NCI-H2196 treated with DMSO at 0.1 percent for 48 hours (cell line): ENCODE measurements at regions not wholly inside any gene's neighbourhood (a gene's known extent, or its start where the extent isn't known, plus 50 kb on each side); places are given as distances from the start of the nearest gene placed in this dataset.

Experiments
- DNase-seq: peaks from one replicate; lab custom pipeline; 2025; ENCODE audit not compliant: unreplicated experiment; lab: John Stamatoyannopoulos, UW

DNA sequence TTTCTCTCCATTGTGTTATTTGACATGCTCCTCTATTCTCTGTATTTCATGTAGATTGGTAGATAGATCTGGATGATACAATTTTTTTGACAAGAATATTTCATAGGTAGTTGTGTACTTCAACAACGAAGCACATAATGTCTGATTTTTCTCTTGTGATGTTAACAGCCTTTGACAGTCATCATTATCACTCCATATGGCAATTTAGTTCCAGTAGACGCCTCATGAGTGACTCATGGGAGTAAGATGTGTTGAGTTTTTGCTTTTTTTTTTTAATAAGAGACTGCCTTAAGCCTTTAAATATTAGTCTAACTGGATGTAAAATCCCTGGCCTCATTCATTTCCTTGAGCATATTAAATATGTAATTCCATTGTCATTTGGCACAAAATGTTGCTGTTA lies 123.5 kb upstream of the ZNF32 start:
- no peak for DNase-seq

DNA sequence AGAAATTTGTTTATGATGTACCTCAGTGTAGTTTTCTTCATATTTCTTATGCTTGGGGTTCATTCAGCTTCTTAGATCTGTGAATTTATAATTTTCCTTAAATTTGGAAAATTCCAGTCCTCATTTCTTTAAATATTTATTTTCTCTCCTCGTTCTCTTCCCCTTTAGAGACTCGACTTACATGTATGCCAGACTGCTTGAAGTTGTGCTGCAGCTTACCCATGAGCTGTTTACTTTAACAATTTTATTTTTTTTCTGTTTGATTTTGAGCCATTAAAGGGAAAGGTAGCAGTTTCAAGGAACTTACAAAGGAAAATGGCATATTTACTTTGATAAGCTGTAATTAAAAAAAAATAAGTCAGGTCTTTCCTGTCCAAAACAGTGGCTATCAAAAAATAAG lies 123.0 kb upstream of the ZNF32 start:
- DNase-seq = no peak

DNA sequence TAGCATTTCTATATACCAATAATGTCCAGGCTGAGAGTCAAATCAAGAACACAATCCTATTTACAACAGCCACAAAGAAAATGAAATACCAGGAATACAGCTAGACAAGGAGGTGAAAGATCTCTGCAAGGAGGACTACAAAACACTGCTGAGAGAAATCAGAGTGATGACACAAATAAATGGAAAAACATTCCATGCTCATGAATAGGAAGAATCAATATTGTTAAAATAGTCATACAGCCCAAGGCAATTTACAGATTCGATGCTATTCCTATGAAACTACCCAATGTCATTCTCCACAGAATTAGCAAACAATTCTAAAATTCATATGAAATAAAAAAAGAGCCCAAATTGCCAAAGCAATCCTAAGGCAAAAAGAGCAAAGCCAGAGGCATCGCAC lies 116.8 kb upstream of the ZNF32 start:
- DNase-seq = no peak

GRCh38 chr10:43763846-43764245 lies 115.2 kb upstream of the ZNF32 start:
- no peak for DNase-seq

- no peak for DNase-seq
Measured at GRCh38 chr10:43760514-43760913, 111.8 kb upstream of the ZNF32 start.

DNA sequence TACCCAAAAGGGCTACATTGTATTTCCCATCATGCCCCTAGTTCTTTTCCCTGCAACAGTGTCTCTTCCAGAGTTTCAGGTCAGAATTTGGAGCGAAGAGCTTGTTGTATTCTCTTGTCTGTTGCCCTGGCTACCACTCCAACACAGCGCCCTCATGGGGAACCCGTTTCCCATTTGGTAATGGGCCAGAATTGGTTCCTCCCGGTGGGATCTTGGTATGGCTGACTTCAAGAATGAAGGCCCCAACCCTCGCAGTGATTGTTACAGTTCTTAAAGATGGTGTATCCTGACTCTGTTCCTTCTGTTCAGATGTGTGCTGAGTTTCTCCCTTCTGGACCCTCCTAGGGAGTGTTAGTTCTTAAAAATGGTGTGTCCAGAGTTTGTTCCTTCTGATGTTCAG lies 110.5 kb upstream of the ZNF32 start:
- no peak for DNase-seq

DNA sequence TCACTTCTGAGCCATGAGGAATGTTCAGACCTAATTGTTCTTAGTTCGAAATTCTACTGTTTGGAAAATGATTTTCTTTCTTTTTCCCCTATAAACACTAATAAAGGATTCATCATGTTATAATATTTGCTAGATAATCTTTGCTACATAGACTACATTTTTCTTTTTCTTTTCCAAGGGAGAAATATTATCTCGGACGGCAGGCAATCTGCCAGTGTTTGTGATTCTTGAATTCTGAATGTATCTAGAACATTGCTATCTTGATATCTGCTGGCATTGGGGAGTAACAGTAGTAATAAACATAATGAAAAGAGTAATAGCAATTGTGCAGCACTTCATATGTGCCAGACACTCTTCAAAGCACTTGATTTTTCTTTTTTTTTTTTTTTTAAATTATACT lies 107.7 kb upstream of the ZNF32 start:
- no peak for DNase-seq

GRCh38 chr10:43754569-43755260 lies 106.0 kb upstream of the ZNF32 start:
- DNase-seq = no peak

GRCh38 chr10:43753397-43754061 lies 104.8 kb upstream of the ZNF32 start:
- no peak for DNase-seq

DNA sequence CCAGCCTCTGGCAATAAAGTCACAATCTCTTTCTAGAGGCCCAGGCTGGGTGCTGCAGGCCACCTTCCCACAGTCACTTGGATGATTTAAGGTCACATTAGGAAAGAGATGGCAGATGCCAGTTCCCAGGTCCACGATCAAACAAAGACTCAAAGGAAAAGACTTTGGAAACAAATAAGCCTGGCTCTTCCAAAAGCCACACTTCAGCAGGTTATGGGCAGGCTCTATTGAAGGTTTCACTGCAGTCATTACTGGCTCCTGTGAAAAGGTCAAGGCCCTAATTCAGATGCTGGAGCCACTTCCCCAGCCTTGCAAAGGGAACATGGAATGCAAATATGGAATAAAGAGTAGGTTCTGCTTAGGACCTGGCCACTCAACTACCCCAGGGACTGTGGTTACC lies 104.0 kb upstream of the ZNF32 start:
- DNase-seq = no peak

DNA sequence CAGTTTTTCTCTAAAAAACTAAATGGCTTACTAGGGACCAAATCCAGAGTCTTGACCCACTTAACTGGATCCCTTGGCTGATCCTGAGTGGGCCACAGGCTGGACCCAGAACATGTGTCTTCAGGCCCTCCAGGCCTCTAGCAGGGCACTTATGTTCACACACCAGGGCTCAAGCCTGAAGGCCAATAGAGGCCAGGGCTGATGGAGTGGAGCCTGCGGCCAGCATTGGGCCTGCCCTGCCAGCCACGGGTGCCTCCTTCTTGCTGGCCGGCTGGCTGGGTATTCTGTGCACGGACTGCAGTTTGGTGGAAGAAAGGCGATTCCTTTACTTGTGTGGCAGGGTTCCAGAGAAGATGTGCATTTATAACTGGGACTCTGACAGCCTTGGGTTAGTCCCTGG lies 103.0 kb upstream of the ZNF32 start:
- no peak for DNase-seq

GRCh38 chr10:43749940-43750552 lies 101.4 kb upstream of the ZNF32 start:
- DNase-seq = no peak

DNA sequence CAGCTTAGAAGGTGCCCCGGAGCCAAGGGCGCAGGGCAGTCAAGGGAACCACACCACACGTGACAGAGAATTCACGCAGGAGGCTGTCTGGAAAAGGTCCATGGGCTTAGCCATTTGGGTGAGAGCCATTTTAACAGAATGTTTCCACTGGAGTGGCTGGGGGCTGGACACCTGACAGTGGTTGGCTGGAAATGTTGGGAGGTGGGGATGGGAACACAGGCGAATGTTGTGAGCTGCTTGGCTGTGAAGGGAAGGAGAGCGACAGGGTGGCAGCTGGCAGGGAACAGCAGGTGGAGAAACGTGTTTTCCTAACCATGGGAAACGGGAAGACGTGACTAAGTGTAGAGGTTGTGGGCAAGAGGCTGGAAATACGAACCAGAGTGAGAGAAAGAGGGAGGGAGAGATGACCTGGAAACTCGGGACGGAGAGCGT lies 100.5 kb upstream of the ZNF32 start:
- no peak for DNase-seq

- DNase-seq = no peak
Measured at GRCh38 chr10:43748560-43748959, 99.9 kb upstream of the ZNF32 start.

GRCh38 chr10:43746906-43747305 lies 98.2 kb upstream of the ZNF32 start:
- no peak for DNase-seq

DNA sequence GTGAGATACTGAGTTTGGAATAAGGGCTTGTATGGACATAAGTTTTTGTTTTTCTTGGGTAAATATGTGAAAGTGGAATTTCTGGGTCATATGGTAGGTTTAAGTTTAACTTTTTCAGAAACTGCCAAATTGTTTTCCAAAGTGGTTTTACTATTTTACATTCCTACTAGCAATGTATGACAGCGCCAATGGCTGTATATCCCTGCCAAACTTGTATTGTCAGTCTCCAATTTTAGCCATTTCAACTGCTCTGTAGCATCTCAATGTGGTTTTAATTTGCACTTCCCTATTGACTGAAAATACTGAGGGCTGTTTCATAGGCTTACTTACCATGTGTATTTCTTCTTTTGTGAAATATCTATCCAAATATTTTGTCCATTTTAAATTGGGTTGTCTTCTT lies 90.5 kb upstream of the ZNF32 start:
- DNase-seq = no peak

GRCh38 chr10:43737003-43737402 lies 88.3 kb upstream of the ZNF32 start:
- DNase-seq = no peak

GRCh38 chr10:43735907-43736306 lies 87.2 kb upstream of the ZNF32 start:
- DNase-seq = no peak

GRCh38 chr10:43734716-43735115 lies 86.0 kb upstream of the ZNF32 start:
- no peak for DNase-seq

DNA sequence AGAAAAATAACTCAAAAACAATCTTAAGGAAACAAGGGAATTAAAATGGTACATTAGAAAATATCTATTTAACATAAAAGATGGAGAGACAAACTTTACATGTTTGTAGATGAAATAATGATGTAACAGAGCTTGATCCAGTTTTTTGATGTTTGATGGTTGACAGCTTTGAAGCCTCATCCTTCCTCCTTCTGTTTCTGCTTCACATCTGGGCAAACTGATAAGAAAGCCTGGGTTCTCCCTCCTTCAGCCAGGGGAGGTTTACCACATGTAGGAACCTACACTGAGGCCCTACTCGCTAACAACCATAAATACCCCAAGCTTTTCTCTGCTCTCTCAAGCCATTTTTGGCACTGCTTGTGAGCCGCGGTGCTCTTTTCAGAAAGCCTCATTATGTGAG lies 82.8 kb upstream of the ZNF32 start:
- no peak for DNase-seq

GRCh38 chr10:43728425-43728824 lies 79.7 kb upstream of the ZNF32 start:
- no peak for DNase-seq

- DNase-seq = no peak
Measured at GRCh38 chr10:43727935-43728334, 79.3 kb upstream of the ZNF32 start.

GRCh38 chr10:43715334-43715733 lies 66.7 kb upstream of the ZNF32 start:
- DNase-seq = no peak
